HG02973 (cell line): ENCODE measurements at regions not wholly inside any gene's neighbourhood (a gene's known extent, or its start where the extent isn't known, plus 50 kb on each side); places are given as distances from the start of the nearest gene placed in this dataset.
"Not testable (repeated sequence)": the region's sequence is repeated elsewhere in the genome, so short reads cannot be mapped to it uniquely, and the experiment has no call there.

Source experiments
- ATAC-seq: cut with Tn5 transposase; IDR thresholded peaks from one replicate; pipeline ENCODE4 v1.9.1; 2021; ENCODE audit warnings: moderate library complexity; ENCODE audit not compliant: unreplicated experiment

- not testable (repeated sequence) for ATAC-seq
Measured at GRCh38 chr9:41019858-41020562, 108.5 kb downstream of the FOXD4L6 start.

DNA sequence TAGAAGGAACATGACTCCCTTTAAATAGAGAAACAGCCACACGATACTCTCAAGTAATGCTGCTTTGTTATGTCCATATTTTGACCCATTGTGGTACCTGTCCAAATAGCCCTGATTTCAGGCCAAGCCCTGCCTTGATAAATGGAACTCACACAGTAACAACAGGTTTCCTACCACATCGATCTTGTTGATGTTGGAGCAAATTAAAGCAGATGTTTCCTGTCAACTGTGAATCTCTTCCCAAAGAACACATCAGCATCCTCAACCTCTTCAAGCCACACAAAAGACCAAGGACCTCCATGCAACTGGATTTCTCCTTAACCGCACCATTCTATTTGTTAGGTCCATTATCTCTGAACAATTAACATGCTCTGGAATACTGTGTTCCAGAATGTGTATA is 109.5 kb downstream of the FOXD4L6 start:
- not testable (repeated sequence) for ATAC-seq

GRCh38 chr9:41016699-41017098 is 111.8 kb downstream of the FOXD4L6 start:
- not testable (repeated sequence) for ATAC-seq

DNA sequence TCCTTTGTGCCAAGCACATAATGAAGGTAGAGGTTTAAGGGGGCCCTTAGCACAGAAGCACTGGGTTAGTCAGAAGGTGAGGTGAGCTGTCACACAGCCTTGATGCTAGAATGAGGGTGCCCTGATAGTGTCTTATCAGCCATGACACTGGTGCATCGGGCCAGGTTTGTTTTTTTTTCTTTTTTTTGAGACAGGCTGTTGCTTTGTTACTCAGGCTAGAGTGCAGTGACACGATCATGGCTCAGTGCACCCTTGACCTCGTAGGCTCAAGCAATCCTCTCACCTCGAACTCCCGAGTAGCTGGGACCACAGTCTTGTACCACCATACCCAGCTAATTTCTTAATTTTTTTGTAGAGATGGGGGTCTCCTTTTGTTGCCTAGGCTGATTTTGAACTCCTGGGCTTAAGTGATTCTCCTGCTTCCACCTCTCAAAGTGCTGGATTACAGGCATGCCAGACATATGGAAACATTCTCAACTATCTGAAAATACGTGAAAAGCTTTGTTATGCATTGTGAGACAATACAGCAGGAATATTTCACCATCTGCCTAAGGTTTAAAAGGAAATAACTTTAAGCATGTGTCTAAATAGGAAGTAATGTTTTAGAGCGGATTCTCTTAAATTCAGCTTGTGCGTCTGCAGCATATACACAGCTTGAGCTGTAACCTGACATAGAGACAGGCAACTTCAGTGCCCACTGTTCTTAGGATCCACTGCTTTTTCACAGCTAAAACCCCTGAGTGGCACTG is 128.4 kb downstream of the FOXD4L6 start:
- not testable (repeated sequence) for ATAC-seq

GRCh38 chr9:40995490-40995889 is 133.0 kb downstream of the FOXD4L6 start:
- not testable (repeated sequence) for ATAC-seq

GRCh38 chr9:40993842-40994241 is 134.6 kb downstream of the FOXD4L6 start:
- ATAC-seq: not testable (repeated sequence)

DNA sequence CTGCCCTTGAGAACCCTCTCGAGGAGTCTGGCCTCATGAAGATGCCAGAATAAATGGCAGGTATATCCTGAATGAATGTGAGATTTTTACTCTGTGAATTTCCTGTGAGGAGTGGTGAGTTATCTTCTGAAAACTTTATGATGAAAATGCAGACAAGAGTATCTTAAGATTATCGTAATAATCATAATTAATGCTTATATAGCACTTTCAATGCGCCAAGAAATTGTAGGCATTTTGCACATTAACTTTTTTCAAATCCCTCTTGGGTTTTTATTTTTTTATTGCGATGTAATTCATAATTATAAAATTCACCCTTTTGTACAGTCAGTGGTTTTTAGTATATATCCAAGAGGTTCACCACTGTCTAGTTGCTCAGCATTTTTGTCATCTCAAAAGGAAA is 135.1 kb downstream of the FOXD4L6 start:
- not testable (repeated sequence) for ATAC-seq

- peak; percentile 31 for ATAC-seq
Measured at GRCh38 chr9:40992472-40992821, 136.0 kb downstream of the FOXD4L6 start.

DNA sequence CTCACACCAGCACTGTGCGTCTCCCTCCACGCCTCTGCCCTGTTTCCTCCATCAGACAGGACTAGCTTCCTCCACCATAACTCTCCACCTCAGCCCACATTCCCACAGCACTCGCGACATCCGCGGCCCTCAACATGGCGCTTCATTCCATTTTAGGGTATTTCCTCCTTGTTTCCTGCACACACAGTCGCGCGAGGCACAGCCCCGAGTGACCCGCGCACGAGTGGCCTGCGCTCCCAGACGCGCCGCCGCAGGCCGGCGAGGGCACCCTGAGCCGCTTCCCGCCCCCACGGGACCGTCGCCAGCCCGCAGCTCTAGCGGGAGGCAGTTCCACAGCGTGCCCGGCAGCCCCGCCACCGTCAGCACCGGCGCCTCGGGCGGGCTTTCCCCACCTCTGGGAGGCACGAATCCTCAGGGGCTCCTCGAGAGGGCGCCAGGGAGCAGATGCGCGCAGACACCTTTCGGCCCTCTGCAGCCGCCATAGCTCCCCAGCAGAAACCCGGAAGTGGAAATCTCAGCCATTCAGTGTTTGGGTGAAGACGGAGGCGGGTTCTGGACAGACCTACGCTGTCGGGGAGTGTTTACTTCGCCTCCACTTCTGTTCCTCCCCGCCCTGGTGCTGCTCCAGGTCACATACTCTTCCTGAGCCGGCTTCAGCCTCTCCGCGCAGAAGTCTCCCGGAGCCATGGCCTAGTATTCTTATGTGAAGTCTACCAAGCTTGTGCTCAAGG is 136.6 kb downstream of the FOXD4L6 start:
- peak; percentile 100 for ATAC-seq

GRCh38 chr9:40991100-40991740 is 137.3 kb downstream of the FOXD4L6 start:
- ATAC-seq: not testable (repeated sequence)

DNA sequence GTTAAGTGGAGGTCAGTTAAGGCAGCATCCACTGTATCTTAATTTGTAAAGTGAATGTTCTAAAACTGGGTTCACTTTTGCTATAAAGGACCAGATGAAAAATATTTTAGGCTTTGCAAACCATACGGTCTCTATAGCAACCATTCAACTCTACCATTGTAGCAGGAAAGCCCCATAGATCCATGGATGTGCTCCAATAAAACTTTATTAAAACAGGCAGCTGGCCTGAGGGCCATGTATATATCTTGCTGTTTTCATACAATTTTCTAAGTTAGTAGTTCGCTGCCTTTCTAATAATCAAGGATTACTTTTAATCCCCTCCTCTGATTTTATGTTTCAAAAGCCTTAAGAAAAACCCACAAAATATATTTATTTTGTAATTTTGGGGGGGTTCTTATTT is 142.1 kb downstream of the FOXD4L6 start:
- ATAC-seq: not testable (repeated sequence)

- ATAC-seq: not testable (repeated sequence)
Measured at GRCh38 chr9:40975351-40975750, 153.1 kb downstream of the FOXD4L6 start.

DNA sequence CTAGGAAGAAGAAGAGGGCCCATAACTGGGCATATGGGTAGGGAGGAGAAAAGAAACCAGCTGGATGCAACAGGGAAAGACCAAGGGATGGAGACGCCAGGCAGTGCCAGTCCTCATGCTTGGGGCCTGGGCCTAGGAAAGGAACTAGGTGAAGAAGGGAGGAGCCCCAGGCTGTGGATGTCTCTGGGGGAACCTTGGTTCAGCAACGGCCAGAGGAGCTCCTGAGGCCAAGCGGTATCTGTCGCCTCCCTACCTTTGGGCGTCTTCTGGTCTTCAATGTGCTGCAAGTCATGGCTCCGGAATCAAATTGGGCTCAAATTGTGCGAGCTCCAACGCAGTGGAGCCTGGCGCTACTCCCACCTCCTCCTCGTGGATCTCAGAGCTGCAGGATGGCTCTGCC is 153.6 kb downstream of the FOXD4L6 start:
- not testable (repeated sequence) for ATAC-seq

DNA sequence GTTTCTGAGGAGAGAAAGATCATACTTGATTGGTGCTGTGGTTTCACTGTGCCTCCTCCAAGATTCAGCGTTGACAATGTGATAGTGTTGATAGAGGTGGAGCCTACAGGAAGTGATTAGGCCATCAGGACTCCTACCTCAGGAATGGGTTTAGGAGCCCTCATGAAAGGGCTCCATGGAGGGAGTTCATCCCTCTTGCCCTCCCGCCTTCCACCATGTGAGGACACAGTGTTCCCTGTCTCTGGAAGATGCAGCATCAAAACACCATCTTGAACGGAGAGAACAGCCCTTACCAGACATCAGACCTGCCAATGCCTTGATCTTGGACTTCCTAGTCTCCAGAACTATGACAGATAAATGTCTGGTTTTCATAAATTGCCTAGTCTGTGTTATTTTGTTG is 156.7 kb downstream of the FOXD4L6 start:
- not testable (repeated sequence) for ATAC-seq

GRCh38 chr9:40970340-40970739 is 158.1 kb downstream of the FOXD4L6 start:
- not testable (repeated sequence) for ATAC-seq

GRCh38 chr9:40962461-40962860 is 166.0 kb downstream of the FOXD4L6 start:
- ATAC-seq: not testable (repeated sequence)

DNA sequence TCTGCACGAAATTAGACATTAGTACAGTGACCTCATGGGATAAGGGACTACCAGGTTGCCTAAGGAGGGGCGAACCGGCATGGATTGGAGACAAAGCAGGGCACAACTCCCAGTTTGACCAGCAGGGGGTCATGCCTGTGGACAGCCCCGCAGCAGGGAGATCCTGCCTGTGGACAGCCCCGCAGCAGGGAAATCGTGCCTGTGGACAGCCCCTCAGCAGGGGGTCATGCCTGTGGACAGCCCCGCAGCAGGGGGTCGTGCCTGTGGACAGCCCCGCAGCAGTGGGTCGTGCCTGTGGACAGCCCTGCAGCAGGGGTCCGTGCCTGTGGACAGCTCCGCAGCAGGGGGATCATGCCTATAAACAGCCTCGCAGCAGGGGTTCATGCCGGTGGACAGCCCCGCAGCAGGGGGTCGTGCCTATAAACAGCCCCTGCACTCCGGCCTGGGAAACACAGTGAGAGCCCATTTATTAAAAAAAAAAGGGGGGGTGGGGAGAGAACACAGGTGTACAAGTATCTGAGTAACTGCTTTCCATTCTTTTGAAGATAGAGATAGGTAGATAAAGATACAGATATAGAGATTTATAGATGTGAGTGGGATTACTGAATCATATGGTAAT is 176.5 kb downstream of the FOXD4L6 start:
- ATAC-seq: not testable (repeated sequence)

- not testable (repeated sequence) for ATAC-seq
Measured at GRCh38 chr9:40946228-40946627, 182.3 kb downstream of the FOXD4L6 start.

DNA sequence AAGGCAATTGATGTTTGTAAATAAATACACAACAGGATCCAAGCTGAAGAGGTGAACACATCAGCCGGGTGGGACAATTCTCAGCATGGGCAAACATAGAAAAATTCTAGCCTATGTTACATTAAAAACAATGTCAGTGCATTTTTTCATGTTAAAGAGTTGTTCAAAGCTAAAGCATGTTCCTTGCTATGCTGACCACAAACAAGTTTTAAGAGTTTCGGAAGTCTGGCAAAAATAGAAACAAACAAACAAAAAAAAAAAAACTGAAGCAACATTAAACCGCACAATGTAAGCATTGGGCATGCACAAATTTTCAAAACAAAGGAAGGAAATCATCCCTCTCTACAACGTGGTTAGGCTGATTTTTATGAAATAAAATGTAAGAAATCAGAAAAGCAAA is 185.8 kb downstream of the FOXD4L6 start:
- not testable (repeated sequence) for ATAC-seq

- ATAC-seq: not testable (repeated sequence)
Measured at GRCh38 chr9:40939888-40940209, 188.6 kb downstream of the FOXD4L6 start.
